ENCODE measurements at regions not wholly inside any gene's neighbourhood (a gene's known extent, or its start where the extent isn't known, plus 50 kb on each side); places are given as distances from the start of the nearest gene placed in this dataset.

DNA sequence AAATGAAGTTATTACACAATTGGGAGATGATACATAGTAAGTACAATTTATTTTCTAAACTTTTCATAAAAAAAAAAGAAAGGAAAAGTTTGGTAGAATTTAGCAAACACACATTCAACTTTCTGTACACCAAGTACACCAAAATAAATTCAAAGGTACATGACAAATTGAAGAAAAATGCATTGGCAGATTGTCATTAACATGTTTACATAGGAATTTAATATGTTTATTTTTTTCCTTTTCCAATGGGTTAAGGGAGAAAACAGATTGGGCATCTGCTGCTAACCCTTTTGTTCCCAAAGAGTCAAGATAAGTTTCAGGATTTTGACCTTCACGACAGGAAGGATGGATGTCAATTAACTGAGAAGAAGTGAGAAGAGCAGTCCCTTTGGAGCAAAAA lies 620.4 kb downstream of the XIRP2 start:
- no peak for TF ChIP-seq POLR2A (IDR thresholded peaks at IDR 0.05)
- TF ChIP-seq, protein P1, sequence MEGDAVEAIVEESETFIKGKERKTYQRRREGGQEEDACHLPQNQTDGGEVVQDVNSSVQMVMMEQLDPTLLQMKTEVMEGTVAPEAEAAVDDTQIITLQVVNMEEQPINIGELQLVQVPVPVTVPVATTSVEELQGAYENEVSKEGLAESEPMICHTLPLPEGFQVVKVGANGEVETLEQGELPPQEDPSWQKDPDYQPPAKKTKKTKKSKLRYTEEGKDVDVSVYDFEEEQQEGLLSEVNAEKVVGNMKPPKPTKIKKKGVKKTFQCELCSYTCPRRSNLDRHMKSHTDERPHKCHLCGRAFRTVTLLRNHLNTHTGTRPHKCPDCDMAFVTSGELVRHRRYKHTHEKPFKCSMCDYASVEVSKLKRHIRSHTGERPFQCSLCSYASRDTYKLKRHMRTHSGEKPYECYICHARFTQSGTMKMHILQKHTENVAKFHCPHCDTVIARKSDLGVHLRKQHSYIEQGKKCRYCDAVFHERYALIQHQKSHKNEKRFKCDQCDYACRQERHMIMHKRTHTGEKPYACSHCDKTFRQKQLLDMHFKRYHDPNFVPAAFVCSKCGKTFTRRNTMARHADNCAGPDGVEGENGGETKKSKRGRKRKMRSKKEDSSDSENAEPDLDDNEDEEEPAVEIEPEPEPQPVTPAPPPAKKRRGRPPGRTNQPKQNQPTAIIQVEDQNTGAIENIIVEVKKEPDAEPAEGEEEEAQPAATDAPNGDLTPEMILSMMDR (IDR thresholded peaks at IDR 0.05) = no peak
